Superior temporal gyrus (tissue), 1 donor: ENCODE measurements at regions not wholly inside any gene's neighbourhood (a gene's known extent, or its start where the extent isn't known, plus 50 kb on each side); places are given as distances from the start of the nearest gene placed in this dataset.
"Not testable (repeated sequence)": the region's sequence is repeated elsewhere in the genome, so short reads cannot be mapped to it uniquely, and the experiment has no call there.

Experiments
- DNase-seq: peaks from one replicate; pipeline ENCODE4 v3.0.0-alpha.2; 2016; ENCODE audit errors: extremely low spot score

DNA sequence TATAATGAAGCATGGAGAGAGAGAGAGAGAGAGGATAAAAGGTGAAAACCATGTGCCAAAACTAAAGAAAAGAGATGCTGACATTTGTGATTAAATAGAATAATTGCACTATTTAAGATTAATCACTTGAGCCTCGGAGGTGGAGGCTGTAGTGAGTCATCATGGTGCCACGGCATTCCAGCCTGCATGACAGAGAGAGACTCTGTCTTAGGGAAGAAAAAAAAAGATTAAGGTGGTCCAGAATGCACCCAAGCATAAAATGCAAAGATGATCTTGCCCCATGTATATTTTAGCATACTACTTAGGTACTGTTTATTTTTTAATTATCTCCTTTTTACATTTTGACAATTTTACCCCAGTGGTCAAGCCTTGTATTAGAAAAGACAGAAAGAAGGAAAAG lies 742.5 kb downstream of the SPATA31A1 start:
- not testable (repeated sequence) for DNase-seq

GRCh38 chr9:40106003-40106782 lies 750.7 kb downstream of the SPATA31A1 start:
- DNase-seq = peak; percentile 4

DNA sequence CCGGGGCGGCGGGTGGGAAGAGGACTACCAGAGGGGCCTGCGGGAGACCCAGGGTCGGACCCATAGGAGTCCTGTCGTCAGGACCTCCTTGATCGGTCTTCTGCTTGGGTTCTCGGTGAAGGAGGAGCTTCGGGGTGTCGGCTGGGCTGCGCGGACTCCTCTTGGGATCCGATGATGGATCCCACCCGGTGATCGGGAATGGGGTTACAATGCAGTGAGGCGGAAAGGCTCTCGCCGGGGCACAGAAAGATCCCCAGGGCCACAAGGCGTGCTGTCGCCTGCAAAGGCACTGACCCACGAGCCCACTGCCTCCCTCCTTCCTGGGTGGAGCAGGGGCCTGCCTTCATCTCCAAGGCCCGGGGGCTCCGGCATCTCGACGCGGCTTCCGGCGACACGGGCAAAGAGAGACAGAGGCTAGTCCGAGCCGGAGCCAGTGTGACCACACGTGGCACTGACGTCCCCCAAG lies 751.3 kb downstream of the SPATA31A1 start:
- DNase-seq = not testable (repeated sequence)

DNA sequence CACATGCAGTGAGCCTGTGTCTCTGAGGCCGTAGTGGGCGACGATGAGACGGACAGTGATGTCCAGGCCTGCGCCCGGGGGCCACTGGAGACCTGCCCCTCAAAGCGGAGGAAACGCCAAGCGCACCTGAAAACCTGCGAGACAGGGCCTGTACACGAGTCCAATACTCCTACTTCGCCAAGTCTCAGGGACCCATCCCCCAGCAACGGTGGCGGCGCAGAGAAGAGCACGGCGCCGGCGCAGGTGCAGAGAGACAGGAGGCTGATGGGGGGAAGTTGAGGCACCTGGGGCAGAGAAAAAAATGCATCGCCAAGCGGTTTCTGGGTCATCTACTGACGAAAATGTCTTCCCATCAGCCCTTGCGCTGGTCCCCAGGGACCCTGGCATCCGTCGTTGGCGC lies 751.8 kb downstream of the SPATA31A1 start:
- not testable (repeated sequence) for DNase-seq

- not testable (repeated sequence) for DNase-seq
Observed at GRCh38 chr9:40108465-40108864, 753.0 kb downstream of the SPATA31A1 start.

- DNase-seq = not testable (repeated sequence)
Observed at GRCh38 chr9:40110751-40111150, 755.3 kb downstream of the SPATA31A1 start.

DNA sequence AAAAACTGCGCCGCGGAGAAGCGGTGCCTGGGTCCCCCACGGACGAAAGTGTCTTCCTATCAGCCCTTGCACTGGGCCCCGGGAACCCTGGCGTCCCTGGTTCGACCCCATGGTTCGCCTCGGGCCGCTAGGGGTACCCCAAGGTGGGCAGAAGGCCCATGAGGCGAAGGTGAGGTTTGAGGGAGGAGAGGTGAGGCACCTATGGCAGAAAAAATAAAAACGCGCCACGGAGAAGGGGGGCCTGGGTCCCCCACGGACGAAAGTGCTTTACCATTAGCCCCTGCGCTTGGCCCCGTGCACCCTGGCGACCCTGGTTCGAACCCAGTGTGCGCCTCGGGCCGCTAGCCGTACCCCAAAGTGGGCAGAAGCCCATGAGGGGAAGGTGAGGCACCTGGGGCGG lies 756.1 kb downstream of the SPATA31A1 start:
- not testable (repeated sequence) for DNase-seq

GRCh38 chr9:40130598-40130997 lies 775.1 kb downstream of the SPATA31A1 start:
- not testable (repeated sequence) for DNase-seq

DNA sequence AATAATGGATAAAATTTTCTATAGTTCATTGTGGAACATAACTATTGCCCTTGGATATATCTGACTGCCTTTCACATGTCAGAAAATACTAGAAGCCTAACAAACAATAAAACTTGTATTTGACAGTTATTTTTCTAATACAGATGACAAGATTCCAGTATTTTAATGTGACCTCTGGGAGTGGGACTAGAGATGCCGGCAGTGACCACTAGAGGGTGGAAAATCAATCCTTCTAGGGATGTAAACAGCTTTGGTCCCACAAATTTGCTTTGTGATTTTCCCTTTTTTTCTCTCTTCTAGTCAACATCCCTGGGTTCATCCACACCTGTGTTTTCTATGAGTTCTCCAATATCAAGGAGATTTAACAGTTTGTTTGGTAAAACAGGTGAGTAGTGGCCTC lies 813.7 kb downstream of the SPATA31A1 start:
- not testable (repeated sequence) for DNase-seq

DNA sequence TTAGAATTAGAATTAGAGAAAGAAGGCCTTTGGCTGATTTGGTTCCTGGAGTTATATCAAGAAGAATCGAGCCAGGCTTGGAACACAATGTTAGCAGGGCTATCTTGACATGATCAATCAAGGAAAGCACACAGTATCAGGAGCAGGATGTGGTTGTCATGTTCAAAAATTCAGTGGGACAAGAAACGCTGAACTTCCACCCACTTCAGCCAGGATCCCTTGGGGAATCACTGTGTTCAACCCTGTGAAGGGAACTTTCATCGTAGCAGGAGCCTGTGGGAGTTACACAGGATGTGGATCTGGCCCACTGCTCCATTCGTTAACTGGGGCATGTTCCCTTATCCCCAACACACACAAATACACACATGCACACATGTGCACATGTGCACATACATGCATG lies 817.8 kb downstream of the SPATA31A1 start:
- not testable (repeated sequence) for DNase-seq

DNA sequence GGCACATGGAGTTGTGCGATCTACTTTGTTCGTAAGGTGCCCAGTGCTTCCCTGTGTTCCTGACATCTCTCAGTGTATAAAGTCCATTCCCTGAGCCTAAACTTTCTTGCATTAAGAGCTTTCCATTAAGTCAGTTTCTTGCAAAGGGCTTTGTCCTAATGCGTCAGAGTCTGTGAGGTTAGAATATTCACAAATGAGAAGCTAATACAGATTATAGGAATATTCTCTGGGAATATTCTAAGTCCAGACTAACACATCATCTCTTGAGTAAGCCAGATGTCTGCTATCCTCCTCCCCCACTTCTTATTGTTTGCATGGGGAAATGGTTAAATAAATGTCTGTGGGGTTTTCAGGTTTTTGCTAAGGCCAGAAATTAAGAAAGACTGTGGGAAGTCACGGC lies 818.6 kb downstream of the SPATA31A1 start:
- DNase-seq = not testable (repeated sequence)

GRCh38 chr9:40177403-40177802 lies 821.9 kb downstream of the SPATA31A1 start:
- DNase-seq = not testable (repeated sequence)

DNA sequence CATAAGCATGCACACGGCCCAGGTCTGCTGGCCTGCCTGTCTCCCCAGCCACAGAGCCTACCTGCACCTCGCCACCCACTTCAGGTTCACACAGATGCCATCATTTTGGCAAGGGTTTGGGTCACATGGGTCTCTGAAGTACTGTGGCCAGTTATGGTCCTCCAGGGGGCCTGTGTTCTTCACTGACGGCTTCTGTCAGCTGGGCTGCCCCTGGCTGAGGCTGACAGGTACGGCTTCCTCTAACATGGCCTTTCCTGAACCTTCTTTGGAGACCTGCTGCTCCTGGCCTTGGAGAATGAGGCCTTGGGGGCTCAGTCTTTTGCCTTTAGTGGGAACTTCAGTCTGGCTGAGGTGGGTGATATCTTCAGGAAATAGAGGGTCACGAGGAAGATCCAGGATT lies 835.9 kb downstream of the SPATA31A1 start:
- not testable (repeated sequence) for DNase-seq

- not testable (repeated sequence) for DNase-seq
Observed at GRCh38 chr9:40192162-40192561, 836.7 kb downstream of the SPATA31A1 start.

DNA sequence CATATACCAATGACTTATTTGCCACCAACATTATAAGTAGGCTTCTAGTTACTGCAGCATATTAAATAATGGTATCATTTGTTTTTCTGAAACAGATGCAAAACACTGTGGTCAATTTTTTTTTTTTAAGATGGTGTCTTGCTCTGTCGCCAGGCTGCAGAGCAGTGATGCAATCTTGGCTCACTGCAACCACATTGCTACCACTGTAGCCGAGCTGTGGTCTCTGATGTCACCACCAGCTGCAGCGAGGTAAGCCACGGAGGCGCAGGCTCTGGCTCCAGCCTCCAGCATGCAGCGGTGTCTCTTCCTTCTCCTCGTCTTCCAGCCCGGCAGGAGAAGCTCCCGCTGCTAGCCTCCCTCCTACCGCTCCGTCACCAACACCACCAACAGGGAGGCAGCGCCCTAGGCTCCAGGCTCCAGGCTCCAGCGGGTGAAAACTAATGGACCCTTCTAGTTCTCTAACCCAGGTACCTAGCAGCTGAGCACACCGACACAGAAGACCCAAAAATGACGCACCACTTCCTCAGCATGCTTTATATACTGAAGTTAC lies 840.8 kb downstream of the SPATA31A1 start:
- DNase-seq = not testable (repeated sequence)

DNA sequence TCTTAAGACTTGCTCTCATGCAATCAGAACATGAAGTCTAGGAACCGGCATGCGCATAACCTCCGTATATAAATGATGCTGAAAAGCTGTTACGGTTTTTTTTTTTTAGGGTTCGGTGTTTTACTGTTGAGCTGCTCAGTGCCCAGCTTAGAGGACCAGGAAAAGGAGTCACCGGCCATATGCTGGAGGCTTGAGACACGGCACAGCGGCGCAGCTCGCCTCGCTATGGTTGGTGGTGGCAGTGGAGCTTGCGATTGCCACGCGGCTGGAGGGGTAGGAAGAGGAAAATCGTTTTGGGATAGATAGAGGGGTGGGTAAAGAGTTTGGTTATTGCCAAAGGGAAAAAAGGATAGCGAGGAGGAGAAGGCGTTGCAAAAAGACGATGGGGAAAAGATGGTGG lies 841.3 kb downstream of the SPATA31A1 start:
- DNase-seq = not testable (repeated sequence)

DNA sequence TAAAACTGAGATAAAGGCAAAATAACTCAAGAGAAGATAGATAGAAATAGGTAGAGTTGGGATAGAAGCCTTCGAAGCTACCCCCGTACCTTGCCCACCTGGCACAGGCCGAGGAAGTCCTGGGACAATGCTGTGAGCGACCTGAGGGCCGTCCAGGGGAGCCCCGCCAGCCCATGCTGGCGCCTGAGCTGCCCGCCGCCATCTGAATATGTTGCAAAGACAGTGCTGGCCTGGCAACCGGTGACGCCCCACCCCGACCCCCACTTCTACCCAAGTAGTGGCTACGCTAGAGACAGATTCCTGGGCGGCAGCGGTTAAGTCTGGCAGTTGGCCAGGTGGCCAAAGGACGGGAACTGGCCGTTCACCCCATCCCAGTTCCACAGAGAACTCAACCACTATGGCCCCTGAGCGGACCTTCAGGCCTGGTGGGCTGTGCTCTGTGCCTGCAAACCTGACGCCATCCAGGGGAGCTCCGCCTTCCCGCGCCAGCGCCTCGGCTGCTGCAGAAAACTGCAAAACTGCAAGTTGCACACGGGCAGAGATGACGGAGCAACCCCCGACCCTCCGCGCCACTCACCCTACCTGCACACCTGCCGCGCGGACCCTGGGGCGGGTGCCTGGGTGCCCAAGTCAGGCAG lies 866.2 kb downstream of the SPATA31A1 start:
- DNase-seq = not testable (repeated sequence)

GRCh38 chr9:40222617-40223200 lies 867.2 kb downstream of the SPATA31A1 start:
- not testable (repeated sequence) for DNase-seq

GRCh38 chr9:40223353-40223752 lies 867.9 kb downstream of the SPATA31A1 start:
- DNase-seq = not testable (repeated sequence)
